K562 (cell line): ENCODE measurements at regions not wholly inside any gene's neighbourhood (a gene's known extent, or its start where the extent isn't known, plus 50 kb on each side); places are given as distances from the start of the nearest gene placed in this dataset.

Experiments
- EGR1 ChIP-seq: fragments of 450-650 bp; conservative IDR thresholded peaks from 2 replicates; pipeline ENCODE4 v1.6.1; 2017; ENCODE audit warnings: mild to moderate bottlenecking
- RNF2 ChIP-seq: sonication (generic); IDR thresholded peaks from 2 replicates; pipeline ENCODE4 v1.6.1; 2016
- TCF7 ChIP-seq: sonication (generic); IDR thresholded peaks from 2 replicates; pipeline ENCODE4 v1.6.1; 2016; ENCODE audit warnings: antibody characterized with exemption, borderline replicate concordance
- XRCC4 ChIP-seq: IDR thresholded peaks from one replicate; pipeline ENCODE4 v1.6.1; 2011; ENCODE audit not compliant: insufficient read depth, insufficient read length; ENCODE audit errors: extremely low read depth
- TF ChIP-seq, protein P1 (sequence below): IDR thresholded peaks from 2 replicates; pipeline ENCODE4 v1.6.1; 2011; ENCODE audit not compliant: insufficient read length; ENCODE audit errors: extremely low read depth
- TF ChIP-seq, protein P2 (sequence below), 3 experiments: IDR thresholded peaks in 2 of 3; conservative IDR thresholded peaks in 1 of 3; 2 replicates each; pipeline ENCODE4 v1.5.1; 2011 to 2012; ENCODE audit warnings: low read length in 3 of 3, mild to moderate bottlenecking in 3 of 3, control low read depth in 2 of 3, improper control_type of control experiment in 1 of 3, inconsistent platforms in 1 of 3, low read depth in 1 of 3, mixed read lengths in 1 of 3, moderate library complexity in 1 of 3; ENCODE audit not compliant: insufficient read depth in 2 of 3
- TF ChIP-seq, protein P3 (sequence below), 2 experiments: fragments of 450-650 bp in 1 of 2; sonication (generic) in 1 of 2; formaldehyde crosslinking; conservative IDR thresholded peaks; 2 replicates each; pipeline versions ENCODE4 v1.4.0 to v1.8.1; 2020 to 2022; ENCODE audit warnings: mild to moderate bottlenecking in 1 of 2, missing genetic modification reagents in 1 of 2
- TF ChIP-seq, protein P4 (sequence below): fragments of 450-650 bp; IDR thresholded peaks from 2 replicates; pipeline ENCODE4 v1.6.1; 2016

DNA sequence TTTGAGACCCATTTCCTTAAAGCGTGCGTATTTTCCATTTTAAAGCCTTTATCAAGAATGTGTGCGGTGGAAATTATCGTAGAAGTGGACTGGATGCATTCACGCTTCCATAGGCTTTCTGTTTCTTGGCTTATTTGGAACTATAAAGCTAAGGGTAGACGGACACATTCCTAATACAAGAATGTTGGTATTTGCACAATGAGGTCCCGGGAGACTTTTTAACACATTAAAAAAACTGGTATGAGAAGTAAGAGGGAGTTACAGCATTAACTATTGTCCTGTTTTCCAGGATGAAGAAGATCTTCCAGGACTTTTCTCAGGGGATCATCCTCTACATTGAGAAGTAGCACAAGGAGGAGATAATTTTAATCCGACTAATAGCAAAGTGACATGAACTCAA lies 653.0 kb downstream of the MTRR start:
- TF ChIP-seq, protein P1, sequence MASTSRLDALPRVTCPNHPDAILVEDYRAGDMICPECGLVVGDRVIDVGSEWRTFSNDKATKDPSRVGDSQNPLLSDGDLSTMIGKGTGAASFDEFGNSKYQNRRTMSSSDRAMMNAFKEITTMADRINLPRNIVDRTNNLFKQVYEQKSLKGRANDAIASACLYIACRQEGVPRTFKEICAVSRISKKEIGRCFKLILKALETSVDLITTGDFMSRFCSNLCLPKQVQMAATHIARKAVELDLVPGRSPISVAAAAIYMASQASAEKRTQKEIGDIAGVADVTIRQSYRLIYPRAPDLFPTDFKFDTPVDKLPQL, result no peak
- no peak for TF ChIP-seq EGR1
- TF ChIP-seq TCF7, result no peak
- TF ChIP-seq, protein P2, sequence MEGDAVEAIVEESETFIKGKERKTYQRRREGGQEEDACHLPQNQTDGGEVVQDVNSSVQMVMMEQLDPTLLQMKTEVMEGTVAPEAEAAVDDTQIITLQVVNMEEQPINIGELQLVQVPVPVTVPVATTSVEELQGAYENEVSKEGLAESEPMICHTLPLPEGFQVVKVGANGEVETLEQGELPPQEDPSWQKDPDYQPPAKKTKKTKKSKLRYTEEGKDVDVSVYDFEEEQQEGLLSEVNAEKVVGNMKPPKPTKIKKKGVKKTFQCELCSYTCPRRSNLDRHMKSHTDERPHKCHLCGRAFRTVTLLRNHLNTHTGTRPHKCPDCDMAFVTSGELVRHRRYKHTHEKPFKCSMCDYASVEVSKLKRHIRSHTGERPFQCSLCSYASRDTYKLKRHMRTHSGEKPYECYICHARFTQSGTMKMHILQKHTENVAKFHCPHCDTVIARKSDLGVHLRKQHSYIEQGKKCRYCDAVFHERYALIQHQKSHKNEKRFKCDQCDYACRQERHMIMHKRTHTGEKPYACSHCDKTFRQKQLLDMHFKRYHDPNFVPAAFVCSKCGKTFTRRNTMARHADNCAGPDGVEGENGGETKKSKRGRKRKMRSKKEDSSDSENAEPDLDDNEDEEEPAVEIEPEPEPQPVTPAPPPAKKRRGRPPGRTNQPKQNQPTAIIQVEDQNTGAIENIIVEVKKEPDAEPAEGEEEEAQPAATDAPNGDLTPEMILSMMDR (IDR thresholded peaks at IDR 0.05 in 2 of 3, conservative IDR thresholded peaks at IDR 0.05 in 1 of 3; ENCODE audit: insufficient read depth in 2 of 3, low read depth in 1 of 3, low read length in 3 of 3), result no peak
- no peak for TF ChIP-seq XRCC4
- TF ChIP-seq, protein P3, sequence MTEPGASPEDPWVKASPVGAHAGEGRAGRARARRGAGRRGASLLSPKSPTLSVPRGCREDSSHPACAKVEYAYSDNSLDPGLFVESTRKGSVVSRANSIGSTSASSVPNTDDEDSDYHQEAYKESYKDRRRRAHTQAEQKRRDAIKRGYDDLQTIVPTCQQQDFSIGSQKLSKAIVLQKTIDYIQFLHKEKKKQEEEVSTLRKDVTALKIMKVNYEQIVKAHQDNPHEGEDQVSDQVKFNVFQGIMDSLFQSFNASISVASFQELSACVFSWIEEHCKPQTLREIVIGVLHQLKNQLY (CRISPR knock-in tag; conservative IDR thresholded peaks at IDR 0.05), result no peak
- TF ChIP-seq, protein P4, sequence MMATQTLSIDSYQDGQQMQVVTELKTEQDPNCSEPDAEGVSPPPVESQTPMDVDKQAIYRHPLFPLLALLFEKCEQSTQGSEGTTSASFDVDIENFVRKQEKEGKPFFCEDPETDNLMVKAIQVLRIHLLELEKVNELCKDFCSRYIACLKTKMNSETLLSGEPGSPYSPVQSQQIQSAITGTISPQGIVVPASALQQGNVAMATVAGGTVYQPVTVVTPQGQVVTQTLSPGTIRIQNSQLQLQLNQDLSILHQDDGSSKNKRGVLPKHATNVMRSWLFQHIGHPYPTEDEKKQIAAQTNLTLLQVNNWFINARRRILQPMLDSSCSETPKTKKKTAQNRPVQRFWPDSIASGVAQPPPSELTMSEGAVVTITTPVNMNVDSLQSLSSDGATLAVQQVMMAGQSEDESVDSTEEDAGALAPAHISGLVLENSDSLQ, result no peak
- TF ChIP-seq RNF2, result no peak
